ENCODE measurements at regions not wholly inside any gene's neighbourhood (a gene's known extent, or its start where the extent isn't known, plus 50 kb on each side); places are given as distances from the start of the nearest gene placed in this dataset.

DNA sequence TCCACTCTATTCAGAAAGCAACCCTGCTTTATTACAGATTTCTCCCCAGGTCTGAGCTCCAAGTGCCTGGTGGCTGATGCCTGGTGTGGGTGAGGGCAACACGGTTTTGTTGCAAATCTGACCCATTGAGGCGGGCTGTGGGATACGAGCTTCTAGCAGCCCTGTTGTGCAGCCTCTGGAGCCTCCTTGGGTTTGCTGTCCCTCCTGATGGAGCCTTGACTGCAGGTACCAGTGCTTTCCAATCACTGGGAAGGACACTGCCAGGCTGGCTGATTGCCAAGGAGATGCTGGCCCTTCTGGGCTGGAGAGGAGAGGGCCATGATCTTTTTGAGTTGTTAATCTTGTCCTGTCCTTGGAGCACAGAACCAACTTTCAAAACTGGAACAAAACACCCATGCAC lies 151.0 kb upstream of the RGMA start:
- in situ Hi-C loops (cut with MboI), result no loop called here
- Histone ChIP-seq H3K9me3 (replicated peaks; ENCODE audit: control insufficient read depth, insufficient read depth, low read depth, low read length) (no peaks in the 10 kb centered on the region), H3K79me2 (ENCODE audit: control insufficient read depth, insufficient read depth, low read length) (no peaks in the 10 kb centered on the region), H3K4me1 (replicated peaks in 1 of 2; ENCODE audit: control insufficient read depth in 2 of 2, insufficient read depth in 2 of 2, low read length in 2 of 2) (no peaks in the 10 kb centered on the region), H3K4me2 (ENCODE audit: insufficient read depth, low read length) (no peak overlapping the region), H4K20me1 (replicated peaks; ENCODE audit: control insufficient read depth, insufficient read depth, low read length) (no peaks in the 10 kb centered on the region), H3K9ac (ENCODE audit: insufficient read depth in 1 of 2, low read depth in 2 of 2, low read length in 2 of 2) (no peak overlapping the region), H3K4me3 (no peak overlapping the region), H3K27me3 (ENCODE audit: control insufficient read depth in 2 of 2, insufficient read depth in 2 of 2, low read length in 2 of 2) (peaks cover 6 to 24% of the 10 kb centered on the region in 2 experiments; a peak in 4 of 5 replicates), H3K36me3 (ENCODE audit: control insufficient read depth, insufficient read depth, low read length) (no peaks in the 10 kb centered on the region), H3K27ac (ENCODE audit: extremely low read depth, low read depth, low read length) (no peak overlapping the region), H2AFZ (ENCODE audit: low read depth, low read length) (no peak overlapping the region), H3K9me1 (ENCODE audit: control insufficient read depth, insufficient read depth, low read length) (no peaks in the 10 kb centered on the region)
- no peak for TF ChIP-seq ZNF830 (CRISPR knock-in tag; IDR thresholded peaks at IDR 0.05)
- TF ChIP-seq CSDE1 (IDR thresholded peaks at IDR 0.05), result no peak
- no peak for TF ChIP-seq MTA2 (IDR thresholded peaks at IDR 0.05; ENCODE audit: low read depth)
- no peak for TF ChIP-seq ZNF589 (CRISPR knock-in tag; IDR thresholded peaks at IDR 0.05; ENCODE audit: low read depth)
- TF ChIP-seq BDP1 (IDR thresholded peaks at IDR 0.05; ENCODE audit: insufficient read depth, insufficient read length), result no peak
- TF ChIP-seq, protein P1, sequence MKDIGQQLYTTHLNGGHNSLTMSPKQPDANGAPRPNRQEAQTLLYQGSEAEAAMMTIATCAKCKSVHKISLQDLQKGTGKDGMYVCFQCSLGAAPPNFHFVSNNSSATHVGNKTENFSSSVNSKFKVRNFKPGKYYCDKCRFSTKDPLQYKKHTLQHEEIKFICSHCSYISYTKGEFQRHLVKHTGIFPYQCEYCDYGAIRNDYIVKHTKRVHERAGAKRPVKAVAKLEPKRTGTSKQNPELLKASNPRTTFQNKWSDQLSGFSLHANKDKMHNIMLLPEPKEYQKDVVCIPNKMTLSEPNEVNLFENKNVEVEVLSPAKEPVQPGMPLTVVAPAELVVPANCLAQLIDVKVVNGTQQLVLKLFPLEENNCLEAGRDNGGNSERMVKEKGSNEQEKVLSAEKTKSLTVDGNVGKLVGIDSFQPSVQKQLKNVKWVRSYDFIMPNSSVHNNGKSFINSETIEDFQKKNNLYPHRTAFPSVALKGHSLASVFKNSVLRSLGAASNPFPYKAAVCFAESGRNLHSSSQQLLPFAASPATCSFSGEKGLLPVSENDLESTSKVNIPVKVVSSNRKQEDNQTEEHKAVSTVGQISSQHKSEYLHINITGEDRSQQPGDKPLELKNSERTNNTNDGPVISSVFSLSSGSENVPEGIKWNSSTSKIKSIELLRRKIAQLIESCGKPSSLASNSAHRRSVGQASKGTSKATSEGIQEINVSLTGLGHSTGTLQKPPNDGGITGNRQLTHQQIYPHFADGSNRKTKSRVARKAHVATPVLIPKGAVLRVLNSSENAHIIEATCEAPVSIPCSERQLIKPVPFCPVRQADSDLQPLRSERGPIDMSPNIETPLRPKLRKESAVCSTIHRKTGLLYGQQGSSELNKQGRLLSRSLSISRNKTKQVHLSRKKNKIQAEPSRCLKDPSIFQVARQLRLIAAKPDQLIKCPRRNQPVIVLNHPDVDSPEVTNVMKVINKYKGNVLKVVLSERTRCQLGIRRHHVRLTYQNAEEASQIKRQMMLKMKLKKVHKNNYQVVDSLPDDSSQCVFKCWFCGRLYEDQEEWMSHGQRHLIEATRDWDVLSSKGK (CRISPR knock-in tag; IDR thresholded peaks at IDR 0.05), result no peak
- no peak for TF ChIP-seq HNRNPLL (IDR thresholded peaks at IDR 0.05; ENCODE audit: low read depth, low read length, poor library complexity, severe bottlenecking)
- no peak for TF ChIP-seq TFAM (CRISPR knock-in tag; conservative IDR thresholded peaks at IDR 0.05)
- TF ChIP-seq ZNF143 (CRISPR knock-in tag; IDR thresholded peaks at IDR 0.05), result no peak
- no peak for TF ChIP-seq SMARCC2 (IDR thresholded peaks at IDR 0.05; ENCODE audit: low read depth)
- TF ChIP-seq, protein P2, sequence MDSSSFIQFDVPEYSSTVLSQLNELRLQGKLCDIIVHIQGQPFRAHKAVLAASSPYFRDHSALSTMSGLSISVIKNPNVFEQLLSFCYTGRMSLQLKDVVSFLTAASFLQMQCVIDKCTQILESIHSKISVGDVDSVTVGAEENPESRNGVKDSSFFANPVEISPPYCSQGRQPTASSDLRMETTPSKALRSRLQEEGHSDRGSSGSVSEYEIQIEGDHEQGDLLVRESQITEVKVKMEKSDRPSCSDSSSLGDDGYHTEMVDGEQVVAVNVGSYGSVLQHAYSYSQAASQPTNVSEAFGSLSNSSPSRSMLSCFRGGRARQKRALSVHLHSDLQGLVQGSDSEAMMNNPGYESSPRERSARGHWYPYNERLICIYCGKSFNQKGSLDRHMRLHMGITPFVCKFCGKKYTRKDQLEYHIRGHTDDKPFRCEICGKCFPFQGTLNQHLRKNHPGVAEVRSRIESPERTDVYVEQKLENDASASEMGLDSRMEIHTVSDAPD (CRISPR knock-in tag; IDR thresholded peaks at IDR 0.05), result no peak
- TF ChIP-seq GABPB2 (CRISPR knock-in tag; conservative IDR thresholded peaks at IDR 0.05), result no peak
- TF ChIP-seq KLF10 (CRISPR knock-in tag; IDR thresholded peaks at IDR 0.05), result no peak
- no peak for TF ChIP-seq KHSRP (IDR thresholded peaks at IDR 0.05)
- 0% methylated on average over 3 of the region's 3 CpGs for WGBS (ENCODE audit: insufficient coverage, low coverage, missing lambda C conversion rate)
- ChIA-PET POLR2A (no interaction called here), CTCF (ENCODE audit: low intra/inter-chr PET ratio) (no interaction called here)
- FAIRE-seq, result no peak
- no peak for DNase-seq (ENCODE audit: extremely low read depth in 1 of 4, low spot score in 3 of 4)
- no TSS peak for BruUV-seq (replicated peaks)
- no peak for ATAC-seq
- intact Hi-C loops (cut with micrococcal nuclease), result no loop called here

Measured in K562 (cell line).